Neural cell (in vitro differentiated cells): ENCODE measurements at regions not wholly inside any gene's neighbourhood (a gene's known extent, or its start where the extent isn't known, plus 50 kb on each side); places are given as distances from the start of the nearest gene placed in this dataset.

Experiments
- H2AFZ ChIP-seq: fragments of 200-600, 300-800 bp; sonication (generic), shearing (Covaris generic); 2 replicates; pipeline ENCODE4 v1.6.0; 2014; ENCODE audit warnings: low read depth, mild to moderate bottlenecking, antibody characterized with exemption, low read length, moderate library complexity
- H3F3A ChIP-seq: fragments of 200-600 bp; shearing (Covaris generic); 2 replicates; pipeline ENCODE4 v1.6.1; 2016; ENCODE audit warnings: mild to moderate bottlenecking, moderate library complexity, mixed read lengths, antibody characterized with exemption, low read length; ENCODE audit not compliant: insufficient read depth, poor library complexity, severe bottlenecking
- H3K27ac ChIP-seq: fragments of 200-600, 300-800 bp; sonication (generic), shearing (Covaris generic); 2 replicates; pipeline ENCODE4 v1.5.1; 2014; ENCODE audit warnings: mild to moderate bottlenecking, low read length, moderate library complexity
- H3K27me3 ChIP-seq: fragments of 300-800, 200-600 bp; sonication (generic), shearing (Covaris generic); 2 replicates; pipeline ENCODE4 v1.6.0; 2014; ENCODE audit warnings: mild to moderate bottlenecking, low read depth, low read length, moderate library complexity; ENCODE audit not compliant: insufficient read depth
- H3K36me3 ChIP-seq: fragments of 300-800, 200-600 bp; sonication (generic), shearing (Covaris generic); 2 replicates; pipeline ENCODE4 v1.5.1; 2014; ENCODE audit warnings: mild to moderate bottlenecking, antibody characterized with exemption, low read length, moderate library complexity; ENCODE audit not compliant: insufficient read depth
- H3K4me2 ChIP-seq: fragments of 300-800, 200-600 bp; sonication (generic), shearing (Covaris generic); 2 replicates; pipeline ENCODE4 v1.6.0; 2014; ENCODE audit warnings: mild to moderate bottlenecking, low read length
- H3K4me3 ChIP-seq: fragments of 300-800, 200-600 bp; sonication (generic), shearing (Covaris generic); 2 replicates; pipeline ENCODE4 v1.5.1; 2014; ENCODE audit warnings: mild to moderate bottlenecking, low read length, moderate library complexity
- H3K79me2 ChIP-seq: fragments of 200-600 bp; shearing (Covaris generic); replicated peaks from 2 replicates; pipeline ENCODE4 v1.6.0; 2014; ENCODE audit warnings: mild to moderate bottlenecking, low read length, moderate library complexity; ENCODE audit not compliant: insufficient read depth
- H3K9ac ChIP-seq: fragments of 300-800, 200-600 bp; sonication (generic), shearing (Covaris generic); 2 replicates; pipeline ENCODE4 v1.6.1; 2016; ENCODE audit warnings: mild to moderate bottlenecking, low read length, mixed read lengths
- H3K9me2 ChIP-seq: fragments of 200-600 bp; shearing (Covaris generic); 2 replicates; pipeline ENCODE4 v1.6.1; 2016; ENCODE audit warnings: mild to moderate bottlenecking, low read length, mixed read lengths; ENCODE audit not compliant: insufficient read depth
- H3K9me3 ChIP-seq: fragments of 200-600, 300-800 bp; sonication (generic), shearing (Covaris generic); 2 replicates; pipeline ENCODE4 v1.6.1; 2016; ENCODE audit warnings: mild to moderate bottlenecking, mixed run types, low read length, moderate library complexity, mixed read lengths
- H4K20me1 ChIP-seq: fragments of 200-600 bp; shearing (Covaris generic); 2 replicates; pipeline ENCODE4 v1.6.1; 2016; ENCODE audit warnings: mild to moderate bottlenecking, mixed run types; ENCODE audit not compliant: insufficient read depth
- CTCF ChIP-seq: fragments of 450-650 bp; IDR thresholded peaks from 2 replicates; pipeline ENCODE4 v1.5.1; 2014; ENCODE audit warnings: antibody characterized with exemption, mild to moderate bottlenecking, moderate library complexity; ENCODE audit not compliant: poor library complexity, severe bottlenecking
- EP300 ChIP-seq: fragments of 450-650 bp; conservative IDR thresholded peaks from 2 replicates; pipeline ENCODE4 v1.6.1; 2014; ENCODE audit warnings: antibody characterized with exemption, mild to moderate bottlenecking, moderate library complexity; ENCODE audit not compliant: poor library complexity, severe bottlenecking
- EZH2 ChIP-seq: fragments of 200-600, 300-800 bp; shearing (Covaris generic), sonication (generic); IDR thresholded peaks from 2 replicates; pipeline ENCODE4 v1.6.1; 2014; ENCODE audit warnings: antibody characterized with exemption, low read length, borderline replicate concordance, mild to moderate bottlenecking; ENCODE audit not compliant: insufficient read depth, poor library complexity, severe bottlenecking
- MXI1 ChIP-seq: fragments of 450-650 bp; conservative IDR thresholded peaks from 2 replicates; pipeline ENCODE4 v1.6.1; 2014; ENCODE audit warnings: antibody characterized with exemption, mild to moderate bottlenecking; ENCODE audit not compliant: poor library complexity, severe bottlenecking
- POLR2AphosphoS5 ChIP-seq: IDR thresholded peaks from 2 replicates; pipeline ENCODE4 v1.6.1; 2012
- RAD21 ChIP-seq: fragments of 450-650 bp; conservative IDR thresholded peaks from 2 replicates; pipeline ENCODE4 v1.6.1; 2014; ENCODE audit warnings: antibody characterized with exemption, mild to moderate bottlenecking, moderate library complexity
- REST ChIP-seq: IDR thresholded peaks from 2 replicates; pipeline ENCODE4 v1.6.1; 2012; ENCODE audit warnings: borderline replicate concordance
- SMC3 ChIP-seq: fragments of 450-650 bp; conservative IDR thresholded peaks from 2 replicates; pipeline ENCODE4 v1.6.1; 2014; ENCODE audit warnings: antibody characterized with exemption, mild to moderate bottlenecking, moderate library complexity; ENCODE audit not compliant: poor library complexity
- TAF1 ChIP-seq: IDR thresholded peaks from 2 replicates; pipeline ENCODE4 v1.6.1; 2012; ENCODE audit warnings: low read depth

GRCh38 chr11:100459811-100460210 lies 227.3 kb upstream of the ARHGAP42 start:
- TF ChIP-seq RAD21, result peak; percentile 14
- TF ChIP-seq TAF1, result no peak
- TF ChIP-seq EP300, result peak; percentile 59
- TF ChIP-seq POLR2AphosphoS5, result peak; percentile 71
- no peaks in the 10 kb centered on the region for H3K27me3 ChIP-seq
- peak overlapping the region; percentile 4 for H3K4me3 ChIP-seq
- no peaks in the 10 kb centered on the region for H4K20me1 ChIP-seq
- no peak overlapping the region for H3K27ac ChIP-seq
- no peak overlapping the region for H3K9ac ChIP-seq
- no peak overlapping the region for H2AFZ ChIP-seq
- no peaks in the 10 kb centered on the region for H3K9me2 ChIP-seq
- no peaks in the 10 kb centered on the region for H3K9me3 ChIP-seq
- H3K36me3 ChIP-seq, result no peaks in the 10 kb centered on the region
- H3K79me2 ChIP-seq, result no peaks in the 10 kb centered on the region
- H3F3A ChIP-seq, result no peaks in the 10 kb centered on the region
- H3K4me2 ChIP-seq, result peak overlapping the region; percentile 53

- no peak overlapping the region for H3K4me2 ChIP-seq
- H3K79me2 ChIP-seq, result no peaks in the 10 kb centered on the region
- no peak overlapping the region for H3K4me3 ChIP-seq
- no peaks in the 10 kb centered on the region for H3F3A ChIP-seq
- no peaks in the 10 kb centered on the region for H3K36me3 ChIP-seq
- H3K9me2 ChIP-seq, result no peaks in the 10 kb centered on the region
- H2AFZ ChIP-seq, result no peak overlapping the region
- H3K27ac ChIP-seq, result no peak overlapping the region
- no peak for TF ChIP-seq POLR2AphosphoS5
- no peak for TF ChIP-seq RAD21
- TF ChIP-seq CTCF, result no peak
- TF ChIP-seq SMC3, result no peak
- no peak for TF ChIP-seq TAF1
- TF ChIP-seq REST, result no peak
- no peak for TF ChIP-seq EZH2
- no peak for TF ChIP-seq EP300
- no peak for TF ChIP-seq MXI1
- no peaks in the 10 kb centered on the region for H3K27me3 ChIP-seq
- H3K9me3 ChIP-seq, result no peaks in the 10 kb centered on the region
- no peak overlapping the region for H3K9ac ChIP-seq
- no peaks in the 10 kb centered on the region for H4K20me1 ChIP-seq
These were observed 226.7 kb upstream of the ARHGAP42 start for GRCh38 chr11:100460426-100460825.
